HG02852 (cell line): ENCODE measurements at regions not wholly inside any gene's neighbourhood (a gene's known extent, or its start where the extent isn't known, plus 50 kb on each side); places are given as distances from the start of the nearest gene placed in this dataset.

Experiments
- ATAC-seq: cut with Tn5 transposase; IDR thresholded peaks from one replicate; pipeline ENCODE4 v1.9.1; 2021; ENCODE audit warnings: mild to moderate bottlenecking, moderate library complexity; ENCODE audit not compliant: unreplicated experiment

DNA sequence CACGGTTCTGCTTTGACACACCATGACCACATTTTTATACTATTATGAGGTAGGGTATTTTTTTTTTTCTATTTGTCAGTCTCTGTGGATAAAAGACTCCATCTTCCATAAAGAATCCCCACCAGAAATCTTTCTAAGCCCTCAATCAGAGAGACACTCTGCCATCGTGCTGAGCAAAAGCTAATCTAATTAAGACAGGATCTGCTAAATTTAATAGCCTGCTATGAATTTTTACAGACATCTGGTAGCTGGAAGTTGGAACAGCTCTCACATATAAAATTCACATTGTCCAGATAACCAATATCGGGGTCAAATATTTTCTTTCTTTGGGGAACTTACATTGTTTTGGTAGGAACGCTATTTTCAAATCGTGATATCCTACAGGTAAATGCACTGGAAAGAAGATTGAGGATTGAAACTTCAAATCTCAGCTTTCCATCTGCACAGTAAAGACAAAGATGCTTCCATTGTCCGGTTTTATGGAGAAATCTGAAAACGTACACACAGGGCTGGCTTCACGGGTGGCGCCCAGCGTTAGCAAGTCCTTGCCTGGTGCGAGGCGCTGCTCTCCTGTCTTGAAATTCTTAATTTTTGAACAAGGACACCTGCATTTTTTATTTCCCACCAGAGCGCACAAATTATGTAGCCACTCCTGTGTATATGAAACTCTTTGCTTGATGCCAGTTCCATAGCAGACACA is 573.8 kb upstream of the NOX3 start:
- ATAC-seq = no peak

DNA sequence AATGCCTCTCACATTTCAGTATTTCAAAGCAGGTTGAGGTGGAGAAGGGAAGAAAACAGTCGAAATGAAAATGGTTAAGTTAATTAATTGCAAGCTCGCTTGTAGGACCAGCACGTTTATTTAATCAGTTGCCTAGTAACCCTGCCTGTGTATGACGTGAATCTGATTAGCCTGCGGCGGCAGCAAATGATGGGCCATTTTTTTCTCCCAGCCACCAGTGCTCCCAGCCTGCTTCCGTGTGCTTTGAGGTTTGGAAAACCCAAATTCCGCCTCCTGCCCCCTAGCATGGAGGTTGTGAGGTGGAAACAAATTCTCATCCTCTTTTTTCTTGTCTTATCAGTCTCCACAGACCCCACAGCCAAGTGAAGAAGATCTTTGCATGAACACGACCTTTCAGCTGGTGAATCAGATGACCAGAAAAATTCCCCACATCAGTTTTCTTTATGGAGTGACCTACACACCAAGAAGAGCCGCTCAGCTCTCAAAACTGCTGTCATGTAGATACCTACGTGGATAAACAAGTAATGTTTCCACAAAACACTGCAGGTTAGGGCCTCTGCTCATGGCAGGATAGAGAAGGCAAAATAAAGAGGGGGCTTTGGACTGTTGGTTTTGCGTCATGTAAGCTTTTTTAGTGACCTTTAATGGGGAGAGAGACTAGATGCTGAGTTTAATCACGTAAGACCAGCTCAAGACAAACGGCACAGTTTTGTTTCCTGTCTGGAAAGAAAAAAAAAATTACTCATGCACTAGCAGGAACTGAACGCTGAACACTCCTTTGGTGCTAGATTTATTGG is 572.9 kb upstream of the NOX3 start:
- no peak for ATAC-seq

DNA sequence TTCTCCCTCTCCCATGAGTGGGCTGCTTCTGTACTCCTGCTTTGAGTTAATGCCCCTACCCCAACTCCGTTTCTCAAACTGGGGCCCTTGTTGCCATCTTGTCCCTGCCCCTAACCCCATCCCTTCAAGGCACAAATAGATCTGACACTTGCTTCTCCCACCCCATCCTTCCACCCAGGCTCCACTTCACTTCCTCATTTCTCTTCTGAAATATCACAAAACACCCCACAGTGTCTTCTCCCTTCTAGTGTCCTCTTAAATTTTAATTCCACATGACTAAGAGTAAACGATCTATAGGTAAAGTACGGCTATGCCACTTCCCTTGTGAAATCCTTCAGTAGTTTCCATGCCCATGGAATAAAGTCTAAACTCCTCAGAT is 571.6 kb upstream of the NOX3 start:
- ATAC-seq = no peak

DNA sequence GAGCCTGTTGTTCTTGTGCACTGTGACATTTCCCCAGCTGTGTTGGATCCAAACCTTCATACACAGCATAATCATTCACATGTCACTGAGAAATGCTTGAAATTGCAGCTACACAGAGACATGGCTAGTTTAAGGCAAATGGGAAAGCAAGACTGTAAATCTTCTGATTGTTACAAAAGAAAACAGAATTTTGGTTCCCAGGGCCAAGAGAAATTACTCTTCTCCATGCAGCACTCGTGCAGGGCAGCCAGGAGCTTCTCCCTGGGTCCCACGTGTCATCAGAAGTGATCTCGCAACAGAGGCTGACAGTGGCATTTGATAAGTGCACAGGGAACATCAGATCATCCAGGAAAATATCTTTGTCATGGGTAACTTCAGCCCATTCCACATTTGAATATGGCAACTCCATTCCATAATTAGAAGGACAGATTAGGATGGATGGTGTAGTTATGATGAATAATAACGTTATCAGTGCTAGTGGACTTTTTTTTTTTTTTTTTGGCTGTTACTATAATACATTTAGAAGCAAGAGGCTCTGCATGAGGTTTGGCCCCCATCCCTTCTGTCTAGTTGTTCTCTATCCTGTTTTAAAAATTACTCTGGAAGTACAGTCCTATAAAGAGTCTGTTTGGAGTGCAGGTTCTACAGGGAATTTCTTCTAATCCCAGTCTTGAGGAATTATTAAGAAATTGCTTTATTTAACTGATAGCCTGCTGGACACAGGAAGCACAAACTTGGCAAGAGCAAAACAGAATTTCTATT is 571.0 kb upstream of the NOX3 start:
- ATAC-seq = no peak

DNA sequence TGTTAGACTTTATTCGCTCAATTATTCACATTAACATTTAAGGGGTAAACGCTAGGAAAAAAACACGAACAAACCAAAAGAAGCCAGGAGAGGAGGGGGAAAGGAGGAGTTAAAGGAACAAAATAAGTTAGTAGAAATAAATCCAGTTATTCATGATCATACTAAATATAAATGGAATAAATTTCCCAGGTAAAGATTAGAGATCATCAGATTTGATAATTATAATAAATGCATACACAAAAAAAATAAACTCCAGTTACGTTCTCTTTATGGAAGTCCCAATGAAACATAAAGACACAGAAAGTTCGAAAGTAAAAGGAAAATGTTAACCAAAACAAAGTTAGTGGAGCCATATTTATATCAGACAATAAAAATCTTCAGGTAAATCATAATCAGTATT is 568.7 kb upstream of the NOX3 start:
- ATAC-seq = no peak

DNA sequence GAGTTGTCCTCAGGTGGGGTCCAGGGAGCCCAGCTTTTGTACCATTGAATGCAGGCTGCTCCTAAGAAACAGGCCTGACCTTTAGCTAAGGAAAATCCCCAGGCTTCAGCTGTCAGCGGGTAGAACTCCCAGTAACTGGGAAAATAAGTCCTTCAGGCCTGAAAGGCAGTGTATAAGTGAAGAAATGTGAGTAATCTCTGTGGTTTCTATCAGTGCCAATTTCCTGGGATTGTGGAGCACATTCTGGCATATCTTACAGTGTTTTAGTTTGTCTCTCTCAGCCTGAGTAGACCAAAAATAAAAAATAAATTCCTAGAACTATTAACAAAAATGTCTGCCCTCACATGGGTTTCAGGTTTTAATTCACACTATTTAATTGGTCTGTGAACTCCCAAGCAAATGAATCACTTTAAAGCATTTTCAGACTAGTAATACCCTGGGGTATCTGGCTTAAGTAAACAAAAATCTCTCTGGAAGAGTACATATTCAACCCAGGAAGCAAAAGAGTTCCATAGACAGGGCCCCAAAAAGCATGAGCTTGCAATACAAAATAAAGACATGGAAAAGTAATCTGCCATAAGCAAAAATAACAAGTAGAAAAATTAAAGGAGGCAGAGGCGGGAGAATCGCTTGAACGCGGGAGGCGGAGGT is 566.2 kb upstream of the NOX3 start:
- ATAC-seq = no peak

DNA sequence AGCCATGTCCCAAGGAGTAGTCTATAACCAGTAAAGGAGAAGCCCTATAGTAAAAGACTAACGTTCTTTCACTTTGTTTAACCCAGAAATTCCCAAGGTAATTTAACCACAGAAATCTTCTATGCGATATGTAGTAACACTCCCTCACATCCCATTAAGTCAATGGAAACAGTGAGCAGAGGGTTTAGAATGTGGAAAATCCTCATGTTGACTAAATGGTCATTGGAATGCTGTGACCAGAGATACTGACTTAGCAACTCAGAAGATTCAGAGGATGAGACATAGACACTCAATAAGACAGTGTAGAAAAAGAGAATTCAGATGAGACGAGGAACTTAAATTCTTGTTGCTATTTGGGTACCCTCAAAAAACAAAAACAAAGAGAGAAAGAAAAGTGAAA is 562.2 kb upstream of the NOX3 start:
- ATAC-seq = no peak

DNA sequence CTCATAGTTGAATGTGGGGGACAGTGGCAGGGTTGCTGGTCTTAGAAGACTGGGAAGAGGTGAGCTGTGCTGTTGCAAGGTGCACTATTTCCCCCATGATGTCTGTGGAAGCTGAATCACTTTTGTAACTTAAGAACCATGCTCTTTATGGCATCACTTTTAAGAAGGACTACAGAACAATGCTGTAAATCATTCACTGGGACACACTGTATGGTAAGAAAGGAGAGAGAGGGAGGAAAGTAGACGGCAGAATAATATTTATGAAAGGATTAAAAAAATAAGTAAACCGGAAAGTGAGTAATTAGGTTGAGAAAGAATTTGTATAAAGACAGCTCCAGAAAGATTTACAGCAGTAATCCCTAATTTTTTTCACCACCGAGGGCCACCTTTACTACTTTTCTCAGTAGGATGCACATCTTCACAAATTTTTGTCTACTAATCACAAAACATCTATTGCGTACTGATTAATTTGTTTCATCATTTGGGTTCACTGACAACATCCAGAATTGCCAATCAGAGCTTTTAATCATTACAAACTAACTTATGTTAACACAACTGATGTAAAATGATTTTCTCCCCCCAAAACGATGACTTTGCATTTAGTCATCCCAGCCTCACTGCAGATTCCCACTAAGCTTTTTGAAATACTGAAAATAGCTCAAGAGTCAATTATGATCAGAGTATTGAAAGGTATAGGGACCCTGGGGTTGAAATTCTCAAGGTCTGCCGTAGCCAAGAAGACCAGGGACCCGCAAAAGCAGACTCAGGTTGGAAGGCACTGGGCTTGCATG is 560.7 kb upstream of the NOX3 start:
- no peak for ATAC-seq

DNA sequence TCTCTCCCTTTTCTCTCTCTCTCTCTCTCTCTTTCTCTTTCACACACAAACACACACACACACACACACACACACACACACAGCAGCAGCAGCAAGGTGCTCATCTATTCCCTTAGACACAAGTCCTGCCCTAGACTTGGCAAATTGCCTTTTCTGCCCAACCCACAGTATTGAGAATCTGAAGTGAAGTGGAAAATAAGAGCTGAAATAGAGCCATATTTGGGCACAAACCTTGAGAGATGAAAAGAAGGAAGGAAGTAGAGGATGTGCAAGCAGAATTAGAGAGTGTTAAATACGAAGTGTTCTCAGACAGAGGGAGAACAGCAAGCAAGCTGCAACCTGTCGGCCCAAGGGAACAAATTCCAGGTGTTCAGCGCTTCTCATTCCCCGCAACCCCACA is 557.5 kb upstream of the NOX3 start:
- no peak for ATAC-seq

DNA sequence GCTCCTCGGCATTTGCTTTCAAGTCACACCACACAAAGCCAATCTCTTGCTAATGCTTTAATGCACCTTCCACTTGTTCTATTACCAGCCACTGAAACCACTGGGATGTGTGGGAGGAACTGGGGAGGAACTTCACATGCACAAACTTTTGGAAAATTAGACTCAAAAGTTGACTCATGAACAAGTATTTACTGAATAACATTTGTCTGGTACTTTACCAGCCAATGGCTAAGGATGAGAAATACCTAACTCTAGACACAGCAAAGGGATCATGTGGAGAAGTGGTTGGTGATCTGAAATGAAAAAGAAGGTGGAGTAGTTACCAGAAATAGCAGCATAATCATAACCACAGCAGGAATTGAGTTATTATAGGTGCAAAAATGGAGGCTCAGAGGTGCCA is 554.0 kb upstream of the NOX3 start:
- no peak for ATAC-seq

DNA sequence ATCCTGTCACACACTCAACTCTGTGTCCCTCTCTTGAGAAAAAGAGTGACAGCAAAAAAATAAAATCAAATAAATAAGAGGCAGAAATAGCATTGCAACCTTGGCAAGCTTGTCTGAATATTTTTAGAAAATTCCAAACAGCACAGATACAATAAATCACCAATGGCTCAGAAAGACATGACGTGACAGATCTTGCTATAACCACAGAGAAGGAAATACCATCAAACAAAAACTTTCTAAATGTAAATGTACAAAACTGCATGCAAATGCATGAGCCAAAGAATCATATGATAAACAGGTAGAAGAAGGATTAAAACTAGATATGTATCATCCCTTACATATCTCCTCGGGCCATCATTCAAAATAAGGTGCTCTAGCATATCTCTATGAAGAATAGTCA is 549.2 kb upstream of the NOX3 start:
- ATAC-seq = no peak

DNA sequence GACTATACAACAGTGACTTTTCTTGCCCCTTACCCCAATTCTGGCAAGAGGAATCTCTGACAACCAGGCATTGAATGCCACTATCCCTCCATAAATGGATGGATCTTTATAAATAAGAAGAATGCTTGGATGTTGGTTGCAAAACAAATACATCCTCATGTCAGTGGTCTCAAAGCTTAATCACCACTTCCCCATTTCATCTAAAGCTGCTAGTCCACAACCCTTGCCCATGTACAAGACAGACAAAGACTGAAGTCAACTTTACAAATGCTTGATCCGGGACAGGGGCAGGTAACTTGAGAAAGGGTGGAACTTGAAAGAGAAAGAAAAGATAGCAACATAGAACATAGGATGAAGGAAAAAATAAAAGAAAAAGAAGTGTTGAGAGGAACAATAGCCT is 540.5 kb upstream of the NOX3 start:
- no peak for ATAC-seq

DNA sequence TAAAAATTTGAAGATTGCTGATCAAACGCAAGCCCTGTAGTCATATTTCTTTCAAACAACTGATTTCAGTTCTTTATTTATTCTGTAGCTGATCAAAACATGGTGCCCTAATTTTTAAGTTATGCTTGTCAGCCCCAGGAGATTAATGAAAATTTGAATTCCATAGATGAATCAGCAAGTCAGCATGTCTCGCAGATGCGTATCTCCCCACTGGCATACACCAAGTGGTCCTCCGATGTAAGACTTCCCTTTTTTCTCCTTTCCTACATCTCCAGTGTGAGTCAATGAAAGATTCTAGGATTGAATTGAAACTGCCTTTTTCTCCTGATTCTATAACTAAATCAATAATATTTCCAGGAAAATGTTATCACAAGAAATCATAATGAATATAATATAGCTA is 539.6 kb upstream of the NOX3 start:
- no peak for ATAC-seq

DNA sequence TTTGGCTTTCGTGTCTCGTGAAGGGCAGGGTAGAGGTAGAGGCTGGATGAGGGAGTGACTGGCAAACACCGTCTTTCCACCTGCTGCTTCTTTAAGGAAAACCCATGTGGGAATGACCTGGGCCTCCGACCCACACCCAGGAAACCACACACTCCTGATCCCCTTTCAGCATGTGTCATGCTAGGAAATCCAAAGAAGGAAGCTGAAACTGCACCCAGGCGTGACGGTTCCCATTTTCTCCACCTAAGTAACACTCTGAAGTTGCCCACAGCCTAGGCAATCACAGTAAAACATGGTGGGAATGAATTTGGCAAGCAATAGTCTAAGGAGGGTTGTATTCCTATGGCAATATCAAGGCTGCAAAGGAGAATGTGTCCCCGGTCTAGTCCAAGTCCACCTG is 538.4 kb upstream of the NOX3 start:
- no peak for ATAC-seq

DNA sequence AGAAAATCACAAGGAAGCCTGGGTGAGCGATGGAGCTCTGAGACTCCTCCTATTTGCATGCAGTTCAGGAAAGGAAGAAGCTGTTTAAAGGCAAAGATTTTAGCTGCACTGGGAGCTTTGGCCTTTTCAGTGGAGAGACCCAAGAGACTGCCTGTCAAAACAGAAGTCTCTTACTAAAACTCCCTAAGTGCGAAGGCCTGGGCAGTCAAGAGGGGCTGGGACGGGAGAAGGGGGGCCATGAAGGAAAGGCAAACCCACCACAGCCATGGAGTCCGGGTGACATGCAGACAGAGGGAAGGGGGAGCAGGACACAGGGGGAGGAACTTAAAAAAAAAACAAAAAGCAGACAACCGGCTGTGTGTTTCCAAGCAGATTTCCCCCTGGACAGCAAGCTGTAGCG is 537.6 kb upstream of the NOX3 start:
- ATAC-seq = no peak

DNA sequence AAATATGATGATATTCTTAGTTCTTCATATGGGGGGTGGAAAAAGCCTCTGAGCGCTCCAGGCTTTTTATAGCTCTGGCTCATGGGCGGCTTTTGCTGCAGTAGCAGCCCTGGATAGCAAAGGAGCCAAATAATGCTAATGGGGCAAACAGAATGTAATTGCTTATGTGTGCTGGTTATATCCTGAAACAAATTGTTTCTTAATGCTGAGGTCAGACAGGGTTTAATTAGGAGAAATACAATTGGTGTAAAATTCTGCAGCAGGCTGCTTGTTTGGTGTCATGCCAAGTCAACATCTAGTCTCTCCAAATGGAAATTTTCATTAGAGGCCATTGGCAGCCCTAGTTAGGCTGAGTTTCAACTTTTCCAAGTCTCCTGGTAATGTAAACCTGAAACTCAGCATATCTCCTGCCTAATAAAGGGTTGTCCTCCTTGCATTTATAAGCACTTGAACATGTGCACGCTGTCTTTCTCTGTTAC is 530.1 kb upstream of the NOX3 start:
- no peak for ATAC-seq

DNA sequence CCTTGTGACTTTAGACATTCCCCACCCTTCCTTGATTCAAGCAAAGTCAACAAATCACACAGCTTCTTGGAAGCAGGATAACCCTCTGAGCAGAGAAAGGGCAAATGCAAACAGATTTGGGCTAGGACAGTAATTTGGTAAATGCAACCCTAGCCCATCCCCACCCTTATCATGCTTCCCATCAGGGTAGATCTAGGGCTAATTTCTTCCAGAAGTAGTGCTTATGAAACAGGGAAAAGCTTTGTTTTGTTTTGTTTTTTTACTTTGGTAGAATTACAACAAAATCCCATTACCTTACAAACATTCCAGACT is 525.1 kb upstream of the NOX3 start:
- no peak for ATAC-seq

DNA sequence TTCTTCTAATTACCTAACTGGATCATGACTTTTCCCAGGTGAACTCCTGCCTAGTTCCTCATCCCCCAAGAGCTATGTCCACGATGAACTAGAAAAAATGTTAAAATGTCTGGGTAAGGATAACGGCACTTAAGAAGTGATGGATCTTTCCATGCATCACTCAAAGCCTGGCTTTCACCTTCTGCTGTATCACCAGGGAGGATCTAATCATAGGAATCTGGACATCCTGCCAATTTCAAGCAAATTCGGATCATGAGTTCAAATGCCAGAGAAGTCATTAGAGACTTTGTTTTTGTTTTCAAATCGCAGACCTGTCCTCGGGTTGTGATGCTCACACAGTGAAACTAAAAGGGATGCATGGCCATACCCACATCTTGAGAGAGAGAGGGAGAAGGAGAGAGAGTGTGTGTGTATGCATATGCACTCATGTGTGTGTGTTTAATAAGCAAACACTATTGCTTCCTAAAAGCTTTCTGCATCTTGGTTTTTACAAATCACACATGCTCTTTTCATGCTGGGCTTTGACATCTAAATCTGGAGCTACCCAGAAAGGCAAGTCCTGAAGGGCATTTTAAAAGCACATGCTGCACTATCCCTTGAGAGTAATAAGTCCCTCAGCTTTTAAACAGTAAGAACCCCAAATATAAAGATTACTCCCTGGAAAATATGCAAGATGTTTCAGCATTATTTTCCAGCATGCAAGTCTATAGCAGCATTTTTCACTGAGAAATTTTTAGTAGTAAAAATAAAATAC is 524.6 kb upstream of the NOX3 start:
- ATAC-seq = no peak

DNA sequence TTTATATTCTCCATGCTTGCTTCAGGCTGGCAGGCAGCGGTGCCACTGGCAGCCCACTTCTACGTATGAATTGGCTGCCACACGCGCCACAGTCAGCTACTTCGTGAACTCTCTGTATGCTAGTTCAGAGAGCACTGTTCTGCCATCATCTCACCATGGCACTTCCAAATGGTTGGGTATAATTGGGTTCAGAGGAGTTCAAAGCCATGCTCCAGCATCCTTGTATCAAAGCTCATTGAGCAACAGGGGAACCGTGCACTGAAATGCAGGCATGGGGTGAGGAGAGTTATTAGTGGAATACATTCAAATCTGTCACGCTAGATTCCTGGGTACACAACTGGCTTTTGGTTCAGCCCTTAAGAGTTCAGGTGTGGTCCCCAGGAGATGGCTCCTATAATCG is 519.9 kb upstream of the NOX3 start:
- no peak for ATAC-seq

DNA sequence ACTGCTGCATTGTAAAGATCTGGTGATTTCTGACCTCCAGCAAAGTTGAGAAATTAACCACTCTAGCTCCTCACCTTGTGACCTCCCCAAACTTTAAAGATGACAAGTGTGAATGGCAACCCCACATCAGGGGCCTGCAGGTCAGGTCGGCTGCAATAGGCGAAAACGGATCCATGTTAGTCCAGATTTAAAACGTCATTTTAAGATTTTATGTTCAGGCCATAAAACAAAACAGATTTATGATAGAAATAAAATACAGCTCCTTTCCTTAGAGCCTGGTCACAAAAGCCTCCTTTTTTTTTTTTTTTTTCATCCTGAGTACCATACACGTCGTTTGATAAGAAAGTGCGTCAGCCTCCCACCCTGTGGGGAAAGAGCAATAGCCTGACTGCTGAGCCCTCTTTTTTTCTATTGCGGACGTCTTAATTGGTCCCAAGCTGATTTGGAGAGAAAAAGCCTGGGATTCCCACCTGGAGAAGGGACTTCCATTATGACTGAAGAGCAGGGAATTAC is 519.2 kb upstream of the NOX3 start:
- ATAC-seq = no peak
